ENCODE measurements at regions not wholly inside any gene's neighbourhood (a gene's known extent, or its start where the extent isn't known, plus 50 kb on each side); places are given as distances from the start of the nearest gene placed in this dataset.

DNA sequence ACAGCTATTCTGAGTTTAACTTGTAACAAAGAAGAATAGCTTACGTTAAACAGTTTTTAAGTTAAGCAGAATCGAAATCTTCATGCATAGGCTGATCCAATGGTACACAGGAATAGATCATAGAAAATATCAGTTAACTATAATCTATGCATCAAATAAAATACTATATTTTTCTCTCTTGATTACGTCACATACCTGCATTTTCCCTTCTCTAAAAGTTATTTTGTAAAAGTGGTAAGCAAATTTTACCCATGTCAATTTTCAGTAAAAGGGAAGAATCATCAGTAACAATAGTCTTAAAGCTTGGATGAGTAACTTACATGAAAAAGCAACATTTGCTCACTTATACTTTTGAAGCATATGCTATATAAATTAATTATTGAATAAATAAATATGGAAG is 692.4 kb downstream of the FAT4 start:
- no peak for DNase-seq (ENCODE audit: low read depth, low spot score)
- no peaks in the 10 kb centered on the region for H3K36me3 Mint-ChIP-seq (ENCODE audit: low read depth)
- H3K4me3 Mint-ChIP-seq: no peak overlapping the region
- H3K27ac Mint-ChIP-seq (ENCODE audit: unreplicated experiment): no peak overlapping the region
- H3K27me3 Mint-ChIP-seq (ENCODE audit: low read depth): no peaks in the 10 kb centered on the region
- TF ChIP-seq, protein P1, sequence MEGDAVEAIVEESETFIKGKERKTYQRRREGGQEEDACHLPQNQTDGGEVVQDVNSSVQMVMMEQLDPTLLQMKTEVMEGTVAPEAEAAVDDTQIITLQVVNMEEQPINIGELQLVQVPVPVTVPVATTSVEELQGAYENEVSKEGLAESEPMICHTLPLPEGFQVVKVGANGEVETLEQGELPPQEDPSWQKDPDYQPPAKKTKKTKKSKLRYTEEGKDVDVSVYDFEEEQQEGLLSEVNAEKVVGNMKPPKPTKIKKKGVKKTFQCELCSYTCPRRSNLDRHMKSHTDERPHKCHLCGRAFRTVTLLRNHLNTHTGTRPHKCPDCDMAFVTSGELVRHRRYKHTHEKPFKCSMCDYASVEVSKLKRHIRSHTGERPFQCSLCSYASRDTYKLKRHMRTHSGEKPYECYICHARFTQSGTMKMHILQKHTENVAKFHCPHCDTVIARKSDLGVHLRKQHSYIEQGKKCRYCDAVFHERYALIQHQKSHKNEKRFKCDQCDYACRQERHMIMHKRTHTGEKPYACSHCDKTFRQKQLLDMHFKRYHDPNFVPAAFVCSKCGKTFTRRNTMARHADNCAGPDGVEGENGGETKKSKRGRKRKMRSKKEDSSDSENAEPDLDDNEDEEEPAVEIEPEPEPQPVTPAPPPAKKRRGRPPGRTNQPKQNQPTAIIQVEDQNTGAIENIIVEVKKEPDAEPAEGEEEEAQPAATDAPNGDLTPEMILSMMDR (conservative IDR thresholded peaks at IDR 0.05): no peak
- peaks cover 10% of the 10 kb centered on the region for H3K4me1 Mint-ChIP-seq
- peaks cover 6% of the 10 kb centered on the region for H3K9me3 Mint-ChIP-seq

DNA sequence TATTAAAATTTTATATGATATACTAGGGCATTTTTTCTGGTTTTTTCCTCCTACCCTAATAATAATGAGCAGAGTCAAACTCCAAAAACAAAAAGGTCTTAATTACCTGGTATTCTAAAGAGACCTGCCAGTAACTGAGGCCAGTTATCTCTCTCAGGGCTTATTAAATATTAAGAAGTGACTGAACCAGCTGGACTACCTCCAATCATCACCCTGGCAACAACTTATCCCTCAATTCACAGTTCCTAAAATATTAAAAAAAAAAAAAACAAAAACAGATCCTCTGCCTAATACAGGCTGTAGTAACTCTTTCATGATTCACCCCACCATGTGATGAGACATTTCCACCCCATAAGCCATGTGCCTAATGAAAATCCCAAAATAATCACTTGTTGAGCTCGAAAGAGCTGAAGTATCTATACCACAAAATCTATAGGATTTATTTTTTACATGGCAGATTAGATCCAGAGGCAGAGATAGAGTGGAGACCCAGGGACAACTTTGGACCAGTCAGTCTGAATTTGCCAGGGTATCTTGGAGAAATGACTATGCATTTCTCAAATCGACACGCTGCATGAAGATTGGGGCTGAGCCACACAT is 698.0 kb downstream of the FAT4 start:
- Mint-ChIP-seq H3K4me3 (no peak overlapping the region), H3K9me3 (peaks cover 6% of the 10 kb centered on the region), H3K4me1 (no peaks in the 10 kb centered on the region), H3K27me3 (ENCODE audit: low read depth) (no peaks in the 10 kb centered on the region), H3K27ac (ENCODE audit: unreplicated experiment) (no peak overlapping the region), H3K36me3 (ENCODE audit: low read depth) (no peaks in the 10 kb centered on the region)
- DNase-seq (ENCODE audit: low read depth, low spot score): no peak
- TF ChIP-seq, protein P1 (conservative IDR thresholded peaks at IDR 0.05): no peak

DNA sequence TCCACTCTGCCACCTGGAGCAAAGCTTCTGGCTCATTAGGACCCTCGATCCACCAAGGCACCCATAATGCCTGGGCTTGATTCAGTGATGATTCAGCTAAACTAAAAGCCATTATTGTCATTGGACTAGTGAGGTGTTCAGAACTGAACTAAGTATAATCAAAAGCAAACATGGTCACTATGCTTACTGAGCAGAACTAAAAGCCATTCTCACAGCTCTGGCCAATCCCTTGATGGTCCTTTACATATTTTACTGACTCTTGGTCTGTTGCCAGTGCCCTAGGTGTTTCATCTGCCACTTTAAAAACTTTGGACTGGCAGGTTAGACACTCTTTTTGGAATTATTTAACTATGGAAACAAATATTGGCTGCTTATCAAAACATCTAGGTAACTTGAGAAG is 703.5 kb downstream of the FAT4 start:
- H3K4me1 Mint-ChIP-seq: no peaks in the 10 kb centered on the region
- no peak overlapping the region for H3K4me3 Mint-ChIP-seq
- H3K9me3 Mint-ChIP-seq: no peaks in the 10 kb centered on the region
- H3K27me3 Mint-ChIP-seq (ENCODE audit: low read depth): no peaks in the 10 kb centered on the region
- no peak overlapping the region for H3K27ac Mint-ChIP-seq (ENCODE audit: unreplicated experiment)
- no peak for DNase-seq (ENCODE audit: low read depth, low spot score)
- no peaks in the 10 kb centered on the region for H3K36me3 Mint-ChIP-seq (ENCODE audit: low read depth)
- TF ChIP-seq, protein P1 (conservative IDR thresholded peaks at IDR 0.05): no peak

DNA sequence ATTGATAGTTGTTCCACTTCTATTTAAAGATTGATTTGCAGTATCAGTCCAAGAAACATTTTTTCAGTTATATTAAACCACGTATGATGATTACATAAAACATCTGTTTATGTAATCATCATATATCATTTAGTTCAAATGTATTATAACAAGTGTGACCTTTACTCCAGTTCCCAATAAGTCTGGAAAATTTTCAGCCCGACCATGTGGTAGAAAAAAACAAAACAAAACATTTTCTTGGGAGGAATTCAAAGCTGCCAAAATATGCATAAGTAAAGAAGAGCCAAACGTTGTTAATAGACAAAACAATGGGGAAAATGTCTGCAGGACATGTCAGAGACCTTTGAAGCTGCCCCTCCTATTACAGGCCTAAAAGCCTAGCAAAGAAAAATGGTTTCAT is 709.1 kb downstream of the FAT4 start:
- TF ChIP-seq, protein P1 (conservative IDR thresholded peaks at IDR 0.05): no peak
- H3K4me3 Mint-ChIP-seq: no peak overlapping the region
- no peak overlapping the region for H3K27ac Mint-ChIP-seq (ENCODE audit: unreplicated experiment)
- no peaks in the 10 kb centered on the region for H3K27me3 Mint-ChIP-seq (ENCODE audit: low read depth)
- no peaks in the 10 kb centered on the region for H3K9me3 Mint-ChIP-seq
- H3K4me1 Mint-ChIP-seq: no peaks in the 10 kb centered on the region
- DNase-seq (ENCODE audit: low read depth, low spot score): no peak
- no peaks in the 10 kb centered on the region for H3K36me3 Mint-ChIP-seq (ENCODE audit: low read depth)

- TF ChIP-seq, protein P1 (conservative IDR thresholded peaks at IDR 0.05): no peak
- Mint-ChIP-seq H3K36me3 (ENCODE audit: low read depth) (peaks cover 3% of the 10 kb centered on the region), H3K4me1 (no peaks in the 10 kb centered on the region), H3K27ac (ENCODE audit: unreplicated experiment) (no peak overlapping the region), H3K9me3 (no peaks in the 10 kb centered on the region), H3K27me3 (ENCODE audit: low read depth) (no peaks in the 10 kb centered on the region), H3K4me3 (no peak overlapping the region)
- DNase-seq (ENCODE audit: low read depth, low spot score): no peak
These were observed 712.8 kb downstream of the FAT4 start for GRCh38 chr4:126027601-126028000.

Data from neural crest cell (in vitro differentiated cells).